NCI-H510A (cell line): ENCODE measurements at regions not wholly inside any gene's neighbourhood (a gene's known extent, or its start where the extent isn't known, plus 50 kb on each side); places are given as distances from the start of the nearest gene placed in this dataset.

ENCODE experiments used
- DNase-seq: peaks from one replicate; lab custom pipeline; 2025; lab: John Stamatoyannopoulos, UW

GRCh38 chr4:156710365-156711192 lies 261.0 kb downstream of the PDGFC start:
- DNase-seq, result no peak

- DNase-seq, result no peak
These were observed 266.3 kb downstream of the PDGFC start for GRCh38 chr4:156705311-156705710.

- no peak for DNase-seq
These were observed 276.4 kb downstream of the PDGFC start for GRCh38 chr4:156695163-156695562.

- DNase-seq, result no peak
These were observed 277.2 kb downstream of the PDGFC start for GRCh38 chr4:156694413-156694812.

- DNase-seq, result no peak
These were observed 278.0 kb downstream of the PDGFC start for GRCh38 chr4:156693557-156693956.

- no peak for DNase-seq
These were observed 279.6 kb downstream of the PDGFC start for GRCh38 chr4:156692016-156692415.

GRCh38 chr4:156690572-156690971 lies 281.0 kb downstream of the PDGFC start:
- DNase-seq, result no peak

- DNase-seq, result no peak
These were observed 285.5 kb downstream of the PDGFC start for GRCh38 chr4:156686120-156686519.

- no peak for DNase-seq
These were observed 286.3 kb downstream of the PDGFC start for GRCh38 chr4:156685308-156685707.

GRCh38 chr4:156677656-156678055 lies 293.9 kb downstream of the PDGFC start:
- DNase-seq, result no peak

GRCh38 chr4:156677131-156677531 lies 294.5 kb downstream of the PDGFC start:
- DNase-seq, result no peak

- DNase-seq, result no peak
These were observed 295.3 kb downstream of the PDGFC start for GRCh38 chr4:156676116-156676851.

GRCh38 chr4:156673483-156673882 lies 298.1 kb downstream of the PDGFC start:
- DNase-seq, result no peak

GRCh38 chr4:156672492-156673305 lies 298.9 kb downstream of the PDGFC start:
- DNase-seq, result no peak

GRCh38 chr4:156665780-156666366 lies 305.7 kb downstream of the PDGFC start:
- no peak for DNase-seq

GRCh38 chr4:156663663-156664062 lies 307.9 kb downstream of the PDGFC start:
- no peak for DNase-seq

- DNase-seq, result no peak
These were observed 308.7 kb downstream of the PDGFC start for GRCh38 chr4:156662921-156663320.

- no peak for DNase-seq
These were observed 310.0 kb downstream of the PDGFC start for GRCh38 chr4:156661555-156661954.

GRCh38 chr4:156660465-156660864 lies 311.1 kb downstream of the PDGFC start:
- no peak for DNase-seq

GRCh38 chr4:156659983-156660382 lies 311.6 kb downstream of the PDGFC start:
- DNase-seq, result no peak

- no peak for DNase-seq
These were observed 312.0 kb downstream of the PDGFC start for GRCh38 chr4:156659570-156659969.

- DNase-seq, result no peak
These were observed 314.7 kb downstream of the PDGFC start for GRCh38 chr4:156656896-156657295.
